DOHH2 (cell line): ENCODE measurements at regions not wholly inside any gene's neighbourhood (a gene's known extent, or its start where the extent isn't known, plus 50 kb on each side); places are given as distances from the start of the nearest gene placed in this dataset.

Experiments
- CTCF ChIP-seq: fragments of 200-600 bp; sonication (generic); IDR thresholded peaks from one replicate; pipeline ENCODE4 v1.5.1; 2014; ENCODE audit warnings: antibody characterized with exemption, mild to moderate bottlenecking, low read depth, low read length; ENCODE audit not compliant: poor library complexity, severe bottlenecking
- EZH2phosphoT487 ChIP-seq: fragments of 200-600 bp; sonication (generic); IDR thresholded peaks from 2 replicates; pipeline ENCODE4 v1.6.1; 2017; ENCODE audit warnings: borderline replicate concordance, mild to moderate bottlenecking, antibody characterized with exemption, low read length, moderate library complexity, mixed read lengths

DNA sequence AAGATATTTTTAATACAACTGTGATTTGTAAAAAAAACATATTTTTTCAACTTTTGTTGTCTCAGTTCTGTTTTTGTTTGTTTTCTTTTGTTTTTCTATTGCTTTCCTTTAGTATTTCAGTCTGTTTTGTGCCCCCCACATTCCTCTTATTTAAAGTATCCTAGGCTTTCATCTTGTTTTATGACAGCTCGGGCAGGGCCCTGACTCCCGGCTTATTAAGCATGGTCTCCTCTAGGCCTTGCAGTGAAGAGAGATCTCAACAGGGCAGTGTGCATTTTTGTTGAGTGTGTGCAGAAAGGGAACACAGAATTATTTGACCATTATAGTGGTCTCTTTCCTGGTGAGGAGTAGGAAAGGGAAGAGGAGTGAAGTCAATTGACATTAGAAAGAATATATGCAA, 110.2 kb upstream of the SLC38A4 start:
- TF ChIP-seq CTCF (no peak), EZH2phosphoT487 (no peak)
